CD4-positive, alpha-beta T cell treated with Interleukin-4 for 1 hour (primary cell): ENCODE measurements at regions not wholly inside any gene's neighbourhood (a gene's known extent, or its start where the extent isn't known, plus 50 kb on each side); places are given as distances from the start of the nearest gene placed in this dataset.

Experiments used
- DNase-seq, 2 donors: peaks; one replicate each; pipeline ENCODE4 v3.0.0-alpha.2; 2020 to 2022

DNA sequence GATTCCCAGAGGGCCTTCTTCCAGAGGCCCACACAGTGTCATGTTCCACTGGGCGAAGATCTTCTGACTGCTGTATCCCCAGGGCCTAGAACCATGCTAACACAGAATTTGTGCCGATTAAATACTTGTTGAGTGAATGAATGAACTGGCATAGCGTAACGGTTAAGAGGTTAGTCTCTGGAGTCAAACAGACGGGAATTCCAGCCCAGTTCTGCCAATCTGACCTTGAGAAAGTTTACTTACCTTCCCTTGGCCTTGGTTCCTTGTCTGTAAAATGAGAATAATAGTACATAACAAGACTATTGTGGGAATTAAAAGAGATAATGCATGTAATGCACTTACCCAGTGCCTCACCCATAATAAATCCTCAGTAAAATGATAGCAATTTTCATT lies 58.3 kb upstream of the PLAC1 start:
- DNase-seq, result no peak

DNA sequence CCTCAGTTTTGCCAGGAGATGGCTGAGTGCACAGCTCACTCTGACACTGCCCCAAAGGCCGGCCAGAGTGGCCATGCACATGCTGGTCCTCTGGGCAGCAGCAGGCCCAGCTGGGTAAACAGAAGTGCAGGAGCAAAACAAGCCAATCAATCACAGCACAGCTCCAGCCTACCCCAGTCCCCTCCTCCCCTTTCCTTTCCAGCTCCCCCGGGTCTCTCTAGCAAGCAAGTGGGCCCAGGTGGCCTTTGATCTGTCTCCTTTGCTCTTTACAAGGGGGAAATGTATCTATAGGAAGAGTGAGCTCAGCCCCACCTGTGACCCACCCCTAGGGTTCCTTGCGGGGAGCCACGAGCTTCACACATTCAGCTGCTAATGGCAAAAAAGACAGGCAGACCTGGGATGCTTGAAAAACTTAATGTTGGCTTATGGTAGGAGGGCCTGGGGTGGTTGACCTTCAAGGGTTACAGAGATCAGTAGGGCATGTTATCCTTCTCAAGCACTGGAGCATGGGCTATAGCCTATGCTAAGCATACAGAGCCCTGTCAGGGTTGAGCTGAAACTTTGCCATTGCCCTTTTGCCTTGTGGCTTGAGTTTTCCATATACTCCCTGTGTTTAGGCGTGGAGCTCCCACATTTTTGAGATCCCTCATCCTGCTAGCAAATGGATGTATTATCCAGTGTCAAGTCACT lies 57.8 kb upstream of the PLAC1 start:
- no peak for DNase-seq

DNA sequence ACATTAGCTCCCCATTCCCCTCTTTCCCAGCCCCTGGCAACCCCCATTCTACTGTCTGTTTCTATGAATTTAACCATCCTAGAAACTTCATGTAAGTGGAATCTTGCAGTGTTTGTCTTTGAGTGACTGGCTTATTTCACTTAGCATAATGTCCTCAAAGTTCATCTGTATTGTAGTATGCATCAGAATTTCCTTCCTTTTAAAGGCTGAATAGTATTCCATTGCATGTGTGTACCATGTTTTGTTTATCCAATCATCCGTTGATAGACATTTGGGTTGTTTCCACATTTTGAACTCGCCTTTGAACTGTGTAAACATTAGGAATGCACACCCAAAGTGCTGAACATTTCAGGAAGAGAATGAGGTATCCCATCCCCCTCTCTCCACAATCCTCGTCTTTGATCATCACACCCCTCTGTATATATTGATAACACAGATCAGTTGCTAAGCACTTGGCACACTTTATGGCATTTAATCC lies 56.4 kb upstream of the PLAC1 start:
- no peak for DNase-seq

DNA sequence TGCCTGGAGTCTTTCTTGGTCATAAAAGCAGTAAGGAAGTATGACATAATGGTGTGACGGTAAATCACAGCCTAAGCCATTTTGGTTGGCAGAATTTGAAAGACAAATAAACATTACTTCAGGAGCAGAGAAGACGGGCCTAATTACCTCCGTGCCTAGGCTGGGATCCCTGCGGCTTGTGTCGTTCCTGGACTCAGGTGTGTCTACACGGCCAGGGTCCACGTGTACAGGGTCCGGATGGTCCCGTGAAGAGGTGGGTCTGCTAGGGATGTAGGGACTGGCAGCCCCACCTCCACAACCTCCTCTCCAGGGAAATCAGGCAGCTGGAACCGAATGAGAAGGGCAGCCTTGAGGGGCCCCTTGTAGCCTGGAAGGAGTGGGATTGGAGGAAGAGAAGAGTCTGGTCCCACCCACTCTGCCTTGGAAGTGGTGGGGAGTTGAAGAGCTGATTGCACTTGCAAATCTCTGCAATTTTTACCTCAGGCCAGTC lies 55.4 kb upstream of the PLAC1 start:
- no peak for DNase-seq

DNA sequence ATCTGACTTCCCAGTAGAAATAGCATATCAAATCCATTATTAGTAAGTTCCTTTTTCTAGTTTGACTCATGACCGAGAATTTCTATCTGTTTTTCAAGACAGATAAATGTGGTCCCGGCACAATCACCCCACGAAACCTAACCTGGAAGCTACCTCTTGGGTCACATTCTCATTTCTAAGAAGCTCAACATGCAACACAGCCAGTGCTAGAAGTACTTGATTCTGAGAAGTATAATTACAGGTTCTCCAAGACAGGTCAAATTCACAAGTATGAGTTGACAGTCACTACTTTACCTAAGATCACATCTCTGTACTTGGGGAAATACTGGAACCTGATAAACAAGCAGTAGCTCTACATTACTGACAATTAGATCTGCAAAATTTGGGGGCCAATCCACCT lies 54.0 kb upstream of the PLAC1 start:
- no peak for DNase-seq

DNA sequence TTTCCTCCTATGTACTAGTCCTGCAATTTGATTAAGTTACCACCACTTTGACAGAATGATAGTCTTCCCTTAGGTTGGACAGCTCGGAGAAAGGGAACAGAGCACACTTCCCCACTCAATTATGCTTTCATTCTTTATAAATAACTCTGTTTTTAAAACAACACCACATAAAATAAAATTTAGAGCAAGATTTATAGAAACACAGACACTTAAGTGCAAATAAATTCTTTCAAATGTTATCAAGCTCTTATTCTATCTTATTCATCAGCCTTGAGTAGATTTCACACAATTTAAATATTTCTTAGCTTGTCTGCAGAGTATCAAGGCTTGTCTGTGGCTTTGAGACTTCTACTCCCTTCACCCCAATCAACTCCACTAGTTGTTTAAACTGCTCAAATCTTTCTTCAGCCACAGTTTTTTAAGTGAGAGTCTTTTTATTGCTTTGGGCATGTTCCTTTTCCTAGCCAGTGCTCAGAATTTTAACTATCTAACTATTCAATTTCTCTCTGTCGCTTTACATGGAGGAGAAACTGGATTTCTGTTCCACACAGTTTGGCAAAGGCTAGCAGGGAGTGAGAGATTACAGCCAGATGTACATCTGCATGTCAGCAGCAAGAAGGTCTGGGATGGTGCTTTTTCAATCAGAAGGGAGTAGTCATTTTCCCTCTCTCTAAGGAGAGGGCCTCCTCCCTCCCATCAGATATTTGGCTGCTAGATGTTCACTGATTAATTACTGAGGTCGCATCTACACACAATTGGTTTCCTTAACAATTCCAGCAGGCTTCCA lies 53.1 kb upstream of the PLAC1 start:
- DNase-seq, result no peak
